ENCODE measurements at regions not wholly inside any gene's neighbourhood (a gene's known extent, or its start where the extent isn't known, plus 50 kb on each side); places are given as distances from the start of the nearest gene placed in this dataset.
"Not testable (repeated sequence)": the region's sequence is repeated elsewhere in the genome, so short reads cannot be mapped to it uniquely, and the experiment has no call there.

GRCh38 chr3:134704133-134704532 is 53.3 kb upstream of the KY start:
- no peak for DNase-seq (ENCODE audit: low read depth)

DNA sequence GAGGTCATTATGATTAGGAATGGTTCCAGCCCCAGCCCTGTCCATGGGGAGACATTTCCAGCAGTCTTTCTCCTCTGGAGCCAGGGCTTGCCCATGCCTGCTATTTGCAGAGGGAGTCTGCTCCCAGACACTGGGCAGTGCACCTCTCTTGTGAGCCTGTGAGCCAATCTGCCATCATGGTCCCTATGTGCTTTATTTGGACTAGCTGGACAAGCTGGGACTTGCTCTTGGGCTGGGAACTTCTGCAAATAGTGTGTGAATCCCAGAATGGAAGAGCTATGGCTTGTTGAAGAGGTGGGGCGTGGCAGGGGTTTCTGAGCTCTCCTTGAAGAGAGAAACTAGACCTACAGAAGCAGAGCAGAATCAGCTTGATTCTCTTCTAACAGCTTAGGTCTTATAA is 53.7 kb upstream of the KY start:
- DNase-seq (ENCODE audit: low read depth) = no peak

DNA sequence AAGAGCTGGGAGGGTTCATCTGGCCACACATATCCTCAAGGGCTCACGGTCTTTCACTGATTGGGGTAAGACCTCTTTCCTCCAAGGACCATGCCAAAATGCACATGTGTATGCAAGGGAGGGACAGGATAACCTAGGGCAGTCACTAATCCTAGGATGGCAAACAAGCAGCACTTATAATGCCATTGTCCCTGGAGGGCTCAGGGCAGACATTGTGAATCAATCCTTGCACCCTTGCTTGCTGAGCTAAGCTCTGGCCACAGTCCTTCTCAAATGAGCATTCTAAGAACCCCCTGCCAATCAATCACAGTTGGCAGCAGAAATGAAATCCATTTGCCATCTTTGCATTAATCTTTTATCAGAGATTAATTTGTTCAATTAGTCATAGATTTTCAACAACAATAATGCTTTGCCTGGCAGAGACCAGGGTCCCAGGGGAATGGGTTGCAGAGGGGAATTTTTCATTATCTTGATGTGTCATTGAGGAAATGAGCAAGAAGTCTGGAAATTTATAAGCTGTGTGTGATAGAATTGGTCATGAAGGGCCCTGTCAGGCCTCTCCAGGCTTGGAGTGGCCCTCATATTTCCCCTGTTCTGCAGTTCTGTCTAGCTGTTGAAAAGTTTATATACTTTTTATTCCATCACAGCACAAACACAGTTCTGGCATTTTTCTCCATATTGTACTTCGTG is 57.2 kb upstream of the KY start:
- peak; percentile 20 for DNase-seq (ENCODE audit: low read depth)

DNA sequence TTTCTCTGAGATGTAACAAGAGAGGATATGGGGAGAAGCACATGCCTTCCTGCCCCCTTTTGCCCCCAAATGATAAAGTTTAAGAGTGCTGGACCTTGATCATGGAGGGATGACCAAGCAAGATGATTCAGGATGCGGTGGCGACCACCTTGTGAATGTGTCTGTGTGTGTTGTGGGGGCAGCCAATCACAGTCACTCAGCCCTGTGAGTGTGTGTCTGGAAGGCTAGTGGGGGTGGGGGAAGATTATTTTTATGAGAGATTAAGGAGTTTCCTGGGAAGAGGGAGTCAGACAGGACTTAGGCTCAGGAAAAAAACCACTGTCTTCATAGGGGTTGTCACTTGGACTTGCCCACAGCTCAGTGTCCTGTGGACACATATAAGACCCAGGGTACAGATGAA is 57.8 kb upstream of the KY start:
- DNase-seq (ENCODE audit: low read depth) = peak; percentile 33

DNA sequence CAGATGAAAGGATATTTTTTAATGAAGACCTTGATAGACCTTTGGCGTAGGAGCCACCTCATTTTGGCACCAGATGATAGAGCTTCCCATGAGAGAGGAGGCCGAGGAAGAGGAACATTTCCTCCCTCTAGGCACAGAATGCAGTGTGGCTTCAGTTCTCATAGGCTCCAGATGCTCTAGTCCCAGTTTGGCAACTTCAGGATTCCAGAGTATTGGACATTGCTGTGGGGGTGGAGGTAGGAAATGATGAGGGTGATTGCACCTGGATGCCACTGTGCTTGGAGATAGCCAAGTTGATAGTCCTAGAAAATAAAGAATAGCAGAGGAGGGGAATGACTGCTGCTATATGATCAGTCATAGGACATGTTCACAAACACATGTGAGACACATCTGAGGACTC is 58.3 kb upstream of the KY start:
- no peak for DNase-seq (ENCODE audit: low read depth)

- DNase-seq (ENCODE audit: low read depth) = peak; percentile 46
Observed at GRCh38 chr3:134709561-134710312, 58.9 kb upstream of the KY start.

GRCh38 chr3:134710313-134710680 is 59.5 kb upstream of the KY start:
- no peak for DNase-seq (ENCODE audit: low read depth)

- peak; percentile 48 for DNase-seq (ENCODE audit: low read depth)
Observed at GRCh38 chr3:134711284-134711683, 60.5 kb upstream of the KY start.

DNA sequence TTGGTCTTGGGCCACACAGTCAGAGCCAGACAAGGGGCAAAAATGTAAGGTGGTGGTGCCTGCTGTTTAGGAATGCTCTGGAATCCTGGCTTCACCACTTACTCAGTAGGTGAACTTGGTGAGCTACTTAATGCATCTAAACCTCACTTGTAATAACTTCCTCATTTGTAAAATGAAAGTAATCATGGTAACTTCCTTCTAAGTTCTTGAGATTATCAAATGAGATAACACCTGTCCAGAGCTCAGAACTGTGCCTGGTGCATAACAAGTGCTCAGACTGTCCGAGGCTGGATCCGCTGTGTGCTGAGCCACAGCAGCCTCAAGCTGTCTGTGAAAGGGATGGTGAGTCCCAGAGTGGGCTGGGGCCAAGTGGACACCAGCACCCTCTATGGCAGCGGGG is 62.8 kb upstream of the KY start:
- DNase-seq (ENCODE audit: low read depth) = no peak

GRCh38 chr3:134718726-134719125 is 67.9 kb upstream of the KY start:
- peak; percentile 20 for DNase-seq (ENCODE audit: low read depth)

- no peak for DNase-seq (ENCODE audit: low read depth)
Observed at GRCh38 chr3:134721214-134721613, 70.4 kb upstream of the KY start.

- no peak for DNase-seq (ENCODE audit: low read depth)
Observed at GRCh38 chr3:134722969-134723368, 72.1 kb upstream of the EPHB1 start.

GRCh38 chr3:134729649-134730048 is 65.4 kb upstream of the EPHB1 start:
- DNase-seq (ENCODE audit: low read depth) = no peak

GRCh38 chr3:134737516-134737915 is 57.5 kb upstream of the EPHB1 start:
- DNase-seq (ENCODE audit: low read depth) = no peak

- not testable (repeated sequence) for DNase-seq (ENCODE audit: low read depth)
Observed at GRCh38 chr3:134740077-134740476, 55.0 kb upstream of the EPHB1 start.

GRCh38 chr3:134742202-134742601 is 52.9 kb upstream of the EPHB1 start:
- DNase-seq (ENCODE audit: low read depth) = no peak

- DNase-seq (ENCODE audit: low read depth) = no peak
Observed at GRCh38 chr3:134743006-134743405, 52.1 kb upstream of the EPHB1 start.
